Natural killer cell (primary cell): ENCODE measurements at regions not wholly inside any gene's neighbourhood (a gene's known extent, or its start where the extent isn't known, plus 50 kb on each side); places are given as distances from the start of the nearest gene placed in this dataset.

Source experiments
- ATAC-seq, 3 donors: fragments of 150-1000 bp in 2 of 3; fragments of 200-7000 bp in 1 of 3; cut with Tn5 transposase; 1 replicate in 1 of 3; 2 replicates in 2 of 3; pipeline ENCODE4 v1.10.0; 2021; ENCODE audit warnings: mild to moderate bottlenecking in 2 of 3, moderate library complexity in 2 of 3
- DNase-seq, 2 donors: peaks; one replicate each; pipeline versions ENCODE4 v3.0.0 to v3.0.0-alpha.2; 2013 to 2021; ENCODE audit warnings: mixed read lengths in 1 of 2
- H3K27ac ChIP-seq: one replicate; pipeline ENCODE4 v1.5.1; 2013; ENCODE audit warnings: mild to moderate bottlenecking, low read length
- H3K27me3 ChIP-seq: one replicate; pipeline ENCODE4 v1.6.1; 2013; ENCODE audit warnings: low read length; ENCODE audit not compliant: control insufficient read depth, insufficient read depth
- H3K36me3 ChIP-seq: one replicate; pipeline ENCODE4 v1.6.1; 2013; ENCODE audit warnings: low read length; ENCODE audit not compliant: control insufficient read depth, insufficient read depth
- H3K4me1 ChIP-seq: one replicate; pipeline ENCODE4 v1.6.1; 2013; ENCODE audit warnings: low read length; ENCODE audit not compliant: control insufficient read depth, insufficient read depth
- H3K4me3 ChIP-seq: one replicate; pipeline ENCODE4 v1.5.1; 2013; ENCODE audit warnings: low read length
- H3K9me3 ChIP-seq: one replicate; pipeline ENCODE4 v1.6.1; 2013; ENCODE audit warnings: low read length; ENCODE audit not compliant: control insufficient read depth, insufficient read depth
- H3K27ac Mint-ChIP-seq, 2 donors: one replicate each; pipeline ENCODE4 v1.8.0; 2022; ENCODE audit warnings: mild to moderate bottlenecking in 2 of 2, mixed read lengths in 2 of 2, moderate library complexity in 1 of 2
- H3K27me3 Mint-ChIP-seq, 2 donors: one replicate each; pipeline ENCODE4 v1.8.0; 2022; ENCODE audit warnings: low read depth in 2 of 2, mixed read lengths in 2 of 2
- H3K36me3 Mint-ChIP-seq: one replicate; pipeline ENCODE4 v1.8.0; 2022; ENCODE audit warnings: mixed read lengths
- H3K4me1 Mint-ChIP-seq, 2 donors: one replicate each; pipeline ENCODE4 v1.8.0; 2022; ENCODE audit warnings: mixed read lengths in 2 of 2
- H3K4me3 Mint-ChIP-seq: one replicate; pipeline ENCODE4 v1.8.0; 2022; ENCODE audit warnings: mild to moderate bottlenecking, moderate library complexity, mixed read lengths
- H3K9me3 Mint-ChIP-seq, 2 donors: one replicate each; pipeline ENCODE4 v1.8.0; 2022; ENCODE audit warnings: mixed read lengths in 2 of 2
- WGBS: methylation state at CpG from one replicate; pipeline ENCODE4 v1.1.7; 2013; ENCODE audit warnings: missing lambda C conversion rate; ENCODE audit not compliant: insufficient coverage; 5-methylcytosine and 5-hydroxymethylcytosine counted together
- intact Hi-C: fragments of 100-400 bp; cut with micrococcal nuclease; formaldehyde crosslinking; loops from one replicate; pipeline ENCODE4 v1.14.2; 2022
- TF ChIP-seq, protein P1 (sequence below): fragments of 200-600 bp; IDR thresholded peaks from one replicate; pipeline ENCODE4 v1.8.0; 2022; ENCODE audit warnings: antibody characterized with exemption

GRCh38 chr13:103187721-103188156, 121.5 kb upstream of the SLC10A2 start:
- Histone ChIP-seq H3K27ac (no peak overlapping the region), H3K4me1 (no peaks in the 10 kb centered on the region), H3K4me3 (no peak overlapping the region), H3K36me3 (no peaks in the 10 kb centered on the region), H3K9me3 (no peaks in the 10 kb centered on the region), H3K27me3 (no peaks in the 10 kb centered on the region)
- intact Hi-C loops, result no loop called here
- no peaks in the 10 kb centered on the region for H3K9me3 Mint-ChIP-seq
- TF ChIP-seq, protein P1, sequence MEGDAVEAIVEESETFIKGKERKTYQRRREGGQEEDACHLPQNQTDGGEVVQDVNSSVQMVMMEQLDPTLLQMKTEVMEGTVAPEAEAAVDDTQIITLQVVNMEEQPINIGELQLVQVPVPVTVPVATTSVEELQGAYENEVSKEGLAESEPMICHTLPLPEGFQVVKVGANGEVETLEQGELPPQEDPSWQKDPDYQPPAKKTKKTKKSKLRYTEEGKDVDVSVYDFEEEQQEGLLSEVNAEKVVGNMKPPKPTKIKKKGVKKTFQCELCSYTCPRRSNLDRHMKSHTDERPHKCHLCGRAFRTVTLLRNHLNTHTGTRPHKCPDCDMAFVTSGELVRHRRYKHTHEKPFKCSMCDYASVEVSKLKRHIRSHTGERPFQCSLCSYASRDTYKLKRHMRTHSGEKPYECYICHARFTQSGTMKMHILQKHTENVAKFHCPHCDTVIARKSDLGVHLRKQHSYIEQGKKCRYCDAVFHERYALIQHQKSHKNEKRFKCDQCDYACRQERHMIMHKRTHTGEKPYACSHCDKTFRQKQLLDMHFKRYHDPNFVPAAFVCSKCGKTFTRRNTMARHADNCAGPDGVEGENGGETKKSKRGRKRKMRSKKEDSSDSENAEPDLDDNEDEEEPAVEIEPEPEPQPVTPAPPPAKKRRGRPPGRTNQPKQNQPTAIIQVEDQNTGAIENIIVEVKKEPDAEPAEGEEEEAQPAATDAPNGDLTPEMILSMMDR, result no peak
- ATAC-seq (no peak), DNase-seq (no peak)
- no peak overlapping the region for H3K27ac Mint-ChIP-seq
- WGBS, result 84% methylated on average over 10 of the region's 10 CpGs
- no peaks in the 10 kb centered on the region for H3K4me1 Mint-ChIP-seq
- H3K4me3 Mint-ChIP-seq, result no peak overlapping the region
- no peaks in the 10 kb centered on the region for H3K27me3 Mint-ChIP-seq
- no peaks in the 10 kb centered on the region for H3K36me3 Mint-ChIP-seq

DNA sequence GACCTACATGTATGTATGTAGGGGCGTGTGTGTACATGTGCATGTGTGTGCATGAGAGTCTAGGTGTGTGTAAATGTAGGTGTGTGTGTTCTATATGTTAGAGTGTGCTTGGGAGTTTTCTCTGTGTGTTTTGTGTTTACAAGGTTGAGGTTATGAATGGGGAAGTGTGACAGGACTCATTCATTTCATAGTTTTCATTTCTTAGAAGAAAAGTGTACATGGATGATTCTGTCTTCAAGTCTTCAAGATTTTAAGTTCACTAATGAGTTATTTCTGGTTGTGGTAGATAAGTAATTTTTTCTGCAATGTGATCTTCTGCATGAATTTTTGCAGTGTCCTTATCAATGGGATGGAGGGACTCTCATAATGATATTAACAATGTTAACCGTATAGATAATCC, 118.2 kb upstream of the SLC10A2 start:
- no peaks in the 10 kb centered on the region for H3K27me3 Mint-ChIP-seq
- no peak overlapping the region for H3K27ac ChIP-seq
- no peaks in the 10 kb centered on the region for H3K4me1 Mint-ChIP-seq
- no peaks in the 10 kb centered on the region for H3K4me1 ChIP-seq
- H3K4me3 Mint-ChIP-seq, result no peak overlapping the region
- H3K36me3 Mint-ChIP-seq, result no peaks in the 10 kb centered on the region
- H3K9me3 ChIP-seq, result no peaks in the 10 kb centered on the region
- TF ChIP-seq, protein P1, result no peak
- H3K27me3 ChIP-seq, result no peaks in the 10 kb centered on the region
- no peak overlapping the region for H3K4me3 ChIP-seq
- no peaks in the 10 kb centered on the region for H3K9me3 Mint-ChIP-seq
- DNase-seq (no peak), ATAC-seq (no peak)
- WGBS, result 89% methylated on average over 2 of the region's 2 CpGs
- intact Hi-C loops, result no loop called here
- no peak overlapping the region for H3K27ac Mint-ChIP-seq
- no peaks in the 10 kb centered on the region for H3K36me3 ChIP-seq

DNA sequence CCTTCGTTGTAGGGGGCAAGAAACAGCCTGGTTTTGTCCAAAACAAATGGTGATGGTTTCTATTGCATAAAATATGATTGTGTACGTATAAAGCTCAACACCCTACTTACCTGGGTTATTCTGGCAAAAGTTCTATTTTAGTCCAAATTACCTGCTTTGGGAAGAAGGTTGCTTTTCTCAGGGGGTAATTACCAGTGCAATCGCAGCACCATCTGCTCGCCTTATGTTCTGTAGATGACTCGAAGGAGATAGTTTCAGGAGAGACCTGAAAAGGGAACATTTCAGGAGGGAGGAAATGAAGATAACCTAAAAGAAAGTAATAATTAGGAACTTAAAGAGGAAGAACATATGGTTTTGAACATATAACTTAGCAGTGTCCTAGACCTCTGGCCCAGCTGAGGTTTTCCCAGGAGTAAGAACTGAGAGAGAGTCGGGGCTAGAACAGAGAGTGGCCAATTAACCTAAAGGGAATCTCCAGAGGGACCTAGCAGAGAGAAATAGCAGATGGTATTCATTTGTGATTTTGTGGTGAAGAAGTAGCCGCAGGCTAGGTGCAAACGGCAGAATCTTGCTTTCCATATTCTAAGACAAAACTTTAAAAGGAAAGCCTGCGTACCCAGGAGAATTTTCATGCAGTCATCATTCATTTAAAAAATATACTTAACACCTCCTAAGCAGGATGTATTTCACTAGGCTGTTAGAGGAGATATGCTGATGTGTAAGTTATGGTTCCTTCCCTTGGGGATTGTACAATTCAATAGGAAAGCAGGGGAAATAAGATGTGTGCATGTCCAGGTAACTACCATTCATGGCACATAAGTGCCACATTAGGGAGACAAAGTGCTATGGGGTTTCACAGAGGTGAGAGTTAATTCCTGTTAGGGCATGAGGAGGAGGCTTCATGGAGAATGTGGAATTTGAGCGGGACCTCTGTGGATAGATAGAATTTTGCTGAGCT, 113.0 kb upstream of the SLC10A2 start:
- ATAC-seq (no peak), DNase-seq (no peak)
- intact Hi-C loops, result no loop called here
- H3K9me3 Mint-ChIP-seq, result peaks cover 0 to 3% of the 10 kb centered on the region in 2 donors
- TF ChIP-seq, protein P1, result no peak
- H3K27me3 Mint-ChIP-seq, result no peaks in the 10 kb centered on the region
- Histone ChIP-seq H3K27me3 (no peaks in the 10 kb centered on the region), H3K9me3 (no peaks in the 10 kb centered on the region), H3K4me3 (no peak overlapping the region), H3K27ac (no peak overlapping the region), H3K4me1 (no peaks in the 10 kb centered on the region), H3K36me3 (no peaks in the 10 kb centered on the region)
- no peaks in the 10 kb centered on the region for H3K4me1 Mint-ChIP-seq
- WGBS, result 79% methylated on average over 7 of the region's 10 CpGs
- H3K27ac Mint-ChIP-seq, result no peak overlapping the region
- H3K36me3 Mint-ChIP-seq, result no peaks in the 10 kb centered on the region
- H3K4me3 Mint-ChIP-seq, result no peak overlapping the region
